Osteocyte (in vitro differentiated cells): ENCODE measurements at regions not wholly inside any gene's neighbourhood (a gene's known extent, or its start where the extent isn't known, plus 50 kb on each side); places are given as distances from the start of the nearest gene placed in this dataset.

ENCODE experiments used
- DNase-seq: peaks from one replicate; pipeline ENCODE4 v3.0.0; 2021; ENCODE audit warnings: mixed read lengths; ENCODE audit not compliant: unreplicated experiment; ENCODE audit errors: extremely low spot score
- H3K27ac Mint-ChIP-seq: one replicate; pipeline ENCODE4 v1.8.0; 2021; ENCODE audit warnings: mild to moderate bottlenecking, mixed read lengths; ENCODE audit not compliant: unreplicated experiment
- H3K27me3 Mint-ChIP-seq: one replicate; pipeline ENCODE4 v1.8.0; 2021; ENCODE audit warnings: mixed read lengths; ENCODE audit not compliant: unreplicated experiment
- H3K36me3 Mint-ChIP-seq: one replicate; pipeline ENCODE4 v1.8.0; 2021; ENCODE audit warnings: mixed read lengths; ENCODE audit not compliant: unreplicated experiment
- H3K4me1 Mint-ChIP-seq: one replicate; pipeline ENCODE4 v1.8.0; 2021; ENCODE audit warnings: mixed read lengths; ENCODE audit not compliant: unreplicated experiment
- H3K4me3 Mint-ChIP-seq: one replicate; pipeline ENCODE4 v1.8.0; 2021; ENCODE audit warnings: mild to moderate bottlenecking, moderate library complexity, mixed read lengths; ENCODE audit not compliant: unreplicated experiment
- H3K9me3 Mint-ChIP-seq: one replicate; pipeline ENCODE4 v1.8.0; 2021; ENCODE audit warnings: mixed read lengths; ENCODE audit not compliant: unreplicated experiment
- TF ChIP-seq, protein P1 (sequence below): fragments of 200-600 bp; sonication (generic); IDR thresholded peaks from 2 replicates; pipeline ENCODE4 v1.5.0; 2021; ENCODE audit warnings: antibody characterized with exemption, mild to moderate bottlenecking, moderate library complexity

DNA sequence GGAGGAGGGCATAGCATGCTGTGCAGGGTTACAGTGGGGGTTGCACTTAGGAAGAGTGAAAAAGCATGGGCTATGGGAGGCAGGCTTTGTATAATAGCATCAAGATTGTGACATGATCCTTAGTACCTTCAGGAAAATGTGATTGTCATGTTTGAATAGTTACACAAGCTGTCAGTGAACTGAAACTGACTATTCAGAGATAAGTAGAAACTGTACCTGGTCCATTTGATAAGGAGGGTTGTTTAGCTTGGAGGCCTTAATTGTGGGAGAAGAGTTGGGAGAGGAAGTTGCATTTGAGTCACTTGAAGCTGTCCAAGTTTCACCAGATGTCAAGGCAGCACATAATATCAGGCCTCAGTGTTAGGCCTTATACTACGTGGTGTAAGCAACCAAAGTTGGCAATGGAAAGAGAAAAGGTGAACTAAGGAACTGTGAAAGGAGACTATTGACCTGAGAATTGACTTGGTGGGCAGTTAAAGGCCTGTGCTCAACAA, 85.0 kb downstream of the TEX13C start:
- Mint-ChIP-seq H3K4me3 (no peak overlapping the region), H3K36me3 (no peaks in the 10 kb centered on the region), H3K4me1 (no peaks in the 10 kb centered on the region), H3K9me3 (peaks cover 13% of the 10 kb centered on the region), H3K27me3 (no peaks in the 10 kb centered on the region), H3K27ac (no peak overlapping the region)
- TF ChIP-seq, protein P1, sequence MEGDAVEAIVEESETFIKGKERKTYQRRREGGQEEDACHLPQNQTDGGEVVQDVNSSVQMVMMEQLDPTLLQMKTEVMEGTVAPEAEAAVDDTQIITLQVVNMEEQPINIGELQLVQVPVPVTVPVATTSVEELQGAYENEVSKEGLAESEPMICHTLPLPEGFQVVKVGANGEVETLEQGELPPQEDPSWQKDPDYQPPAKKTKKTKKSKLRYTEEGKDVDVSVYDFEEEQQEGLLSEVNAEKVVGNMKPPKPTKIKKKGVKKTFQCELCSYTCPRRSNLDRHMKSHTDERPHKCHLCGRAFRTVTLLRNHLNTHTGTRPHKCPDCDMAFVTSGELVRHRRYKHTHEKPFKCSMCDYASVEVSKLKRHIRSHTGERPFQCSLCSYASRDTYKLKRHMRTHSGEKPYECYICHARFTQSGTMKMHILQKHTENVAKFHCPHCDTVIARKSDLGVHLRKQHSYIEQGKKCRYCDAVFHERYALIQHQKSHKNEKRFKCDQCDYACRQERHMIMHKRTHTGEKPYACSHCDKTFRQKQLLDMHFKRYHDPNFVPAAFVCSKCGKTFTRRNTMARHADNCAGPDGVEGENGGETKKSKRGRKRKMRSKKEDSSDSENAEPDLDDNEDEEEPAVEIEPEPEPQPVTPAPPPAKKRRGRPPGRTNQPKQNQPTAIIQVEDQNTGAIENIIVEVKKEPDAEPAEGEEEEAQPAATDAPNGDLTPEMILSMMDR: no peak
- DNase-seq: no peak

- H3K4me1 Mint-ChIP-seq: no peaks in the 10 kb centered on the region
- no peaks in the 10 kb centered on the region for H3K27me3 Mint-ChIP-seq
- no peaks in the 10 kb centered on the region for H3K36me3 Mint-ChIP-seq
- H3K9me3 Mint-ChIP-seq: peaks cover 13% of the 10 kb centered on the region
- DNase-seq: no peak
- TF ChIP-seq, protein P1: no peak
- no peak overlapping the region for H3K27ac Mint-ChIP-seq
- no peak overlapping the region for H3K4me3 Mint-ChIP-seq
These were observed 85.7 kb downstream of the TEX13C start for GRCh38 chrX:125405339-125405738.

GRCh38 chrX:125407314-125407713, 87.6 kb downstream of the TEX13C start:
- Mint-ChIP-seq H3K4me1 (no peaks in the 10 kb centered on the region), H3K36me3 (no peaks in the 10 kb centered on the region), H3K9me3 (peaks cover 4% of the 10 kb centered on the region), H3K27me3 (no peaks in the 10 kb centered on the region), H3K4me3 (no peak overlapping the region), H3K27ac (no peak overlapping the region)
- TF ChIP-seq, protein P1: no peak
- DNase-seq: no peak

DNA sequence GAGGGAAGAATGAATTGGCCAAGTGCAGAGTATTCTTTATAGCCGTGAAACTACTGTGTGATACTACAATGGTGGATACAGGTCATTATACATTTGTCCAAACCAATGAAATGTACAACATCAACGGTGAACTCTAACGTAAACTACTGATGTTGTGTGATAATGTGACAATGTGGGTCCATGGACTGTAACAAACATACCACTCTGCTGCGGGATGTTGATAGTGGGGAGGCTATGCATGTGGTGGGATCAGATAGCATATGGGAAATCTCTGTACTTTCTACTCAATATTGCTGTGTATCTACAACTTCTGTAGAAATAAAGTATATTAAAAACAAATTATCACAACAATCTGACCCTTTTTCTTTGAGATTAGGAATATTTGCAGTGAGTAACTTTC, 101.1 kb downstream of the TEX13C start:
- Mint-ChIP-seq H3K4me3 (no peak overlapping the region), H3K4me1 (no peaks in the 10 kb centered on the region), H3K27ac (no peak overlapping the region), H3K9me3 (no peaks in the 10 kb centered on the region), H3K36me3 (no peaks in the 10 kb centered on the region), H3K27me3 (no peaks in the 10 kb centered on the region)
- TF ChIP-seq, protein P1: no peak
- DNase-seq: no peak

GRCh38 chrX:125422986-125423385, 103.3 kb downstream of the TEX13C start:
- H3K27ac Mint-ChIP-seq: no peak overlapping the region
- TF ChIP-seq, protein P1: no peak
- H3K4me3 Mint-ChIP-seq: no peak overlapping the region
- H3K9me3 Mint-ChIP-seq: no peaks in the 10 kb centered on the region
- no peaks in the 10 kb centered on the region for H3K36me3 Mint-ChIP-seq
- no peaks in the 10 kb centered on the region for H3K4me1 Mint-ChIP-seq
- no peak for DNase-seq
- no peaks in the 10 kb centered on the region for H3K27me3 Mint-ChIP-seq
